ENCODE measurements at regions not wholly inside any gene's neighbourhood (a gene's known extent, or its start where the extent isn't known, plus 50 kb on each side); places are given as distances from the start of the nearest gene placed in this dataset.

DNA sequence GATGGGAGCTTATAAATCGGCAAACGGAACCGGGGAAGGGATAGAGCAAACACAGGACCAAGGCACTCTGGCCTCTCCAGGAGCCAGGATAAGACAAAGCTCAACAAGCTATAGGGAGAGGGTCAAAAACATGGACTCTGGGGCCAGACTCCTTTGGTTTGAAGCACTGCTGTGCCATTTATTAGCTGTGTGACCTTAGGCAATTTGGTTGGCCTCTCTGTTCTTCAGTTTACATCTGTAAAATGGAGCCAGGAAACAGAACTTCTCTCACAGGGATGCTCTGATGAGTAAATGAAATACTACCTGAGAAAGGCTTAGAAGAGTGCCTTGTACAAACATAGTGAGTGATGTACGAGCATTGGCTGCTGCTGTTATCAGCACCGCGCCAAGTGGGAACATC, 213.3 kb upstream of the PWP1 start:
- no peak for DNase-seq (ENCODE audit: low read depth)

GRCh38 chr12:107474099-107474498, 211.5 kb upstream of the PWP1 start:
- DNase-seq (ENCODE audit: low read depth) = no peak

DNA sequence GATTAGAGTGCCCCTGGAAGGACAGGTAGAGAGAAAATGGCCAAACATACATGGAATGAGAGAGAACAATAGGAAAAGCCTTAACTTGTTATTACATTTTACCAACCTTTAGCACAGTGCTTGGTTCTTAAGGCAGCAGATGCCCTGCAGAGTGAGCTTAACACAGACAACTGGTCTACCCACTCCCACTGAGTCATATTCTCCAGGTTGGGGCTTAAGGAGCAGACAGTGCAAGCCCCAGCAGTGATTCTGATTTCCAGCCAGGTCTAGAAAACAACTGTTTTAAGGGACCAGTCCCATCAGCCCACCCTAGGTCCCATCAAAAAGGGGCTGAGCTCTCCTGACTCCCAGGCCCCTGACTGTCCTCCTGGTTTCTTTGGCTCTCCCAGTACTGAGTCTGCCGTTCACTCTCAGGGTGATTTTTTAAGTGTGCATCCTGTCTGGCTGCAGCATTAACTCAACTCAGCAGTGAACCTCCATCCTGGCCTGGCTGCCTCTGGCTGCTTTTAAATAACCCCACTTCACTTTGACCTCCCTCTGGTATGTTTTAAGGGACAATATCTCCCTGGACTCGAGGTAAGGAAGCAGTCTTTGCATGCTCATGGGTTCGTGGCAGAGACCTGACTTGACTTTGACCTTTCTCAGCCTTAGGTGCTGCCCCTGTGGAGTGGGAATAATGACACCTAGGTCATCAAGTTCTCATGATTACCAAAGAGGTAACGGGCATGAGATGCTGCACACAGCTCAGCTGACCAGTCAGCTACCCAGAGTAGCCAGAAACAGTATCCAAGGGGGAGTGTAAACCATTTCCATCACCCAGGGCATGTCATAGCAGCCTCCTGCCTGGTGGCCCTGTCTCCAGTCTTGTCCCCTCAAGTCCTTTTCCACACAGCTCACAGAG, 210.7 kb upstream of the PWP1 start:
- no peak for DNase-seq (ENCODE audit: low read depth)

DNA sequence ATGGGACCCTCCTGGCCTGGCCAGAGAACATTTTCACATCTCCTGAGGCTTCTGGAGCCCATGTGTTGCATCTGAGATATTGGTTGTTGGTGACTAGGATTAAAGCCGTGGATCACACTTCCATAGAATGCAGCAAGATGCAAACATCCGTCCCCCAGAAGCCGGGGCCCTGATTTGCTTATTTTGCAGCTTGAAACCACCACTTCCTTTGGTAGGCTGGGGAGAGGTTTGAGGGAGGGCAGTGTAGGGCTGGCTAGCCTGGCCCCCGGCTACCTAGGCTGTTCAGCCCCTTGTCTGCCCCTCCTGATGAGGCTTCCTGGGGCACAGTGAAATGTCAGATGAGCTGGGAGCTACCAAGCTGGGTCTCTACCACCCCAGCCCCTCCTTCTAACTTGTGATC, 209.7 kb upstream of the PWP1 start:
- DNase-seq (ENCODE audit: low read depth) = no peak

- DNase-seq (ENCODE audit: low read depth) = no peak
Measured at GRCh38 chr12:107477018-107477417, 208.6 kb upstream of the PWP1 start.

GRCh38 chr12:107477947-107478610, 207.5 kb upstream of the PWP1 start:
- no peak for DNase-seq (ENCODE audit: low read depth)

- DNase-seq (ENCODE audit: low read depth) = no peak
Measured at GRCh38 chr12:107478881-107479280, 206.7 kb upstream of the PWP1 start.

- no peak for DNase-seq (ENCODE audit: low read depth)
Measured at GRCh38 chr12:107480836-107481608, 204.6 kb upstream of the PWP1 start.

DNA sequence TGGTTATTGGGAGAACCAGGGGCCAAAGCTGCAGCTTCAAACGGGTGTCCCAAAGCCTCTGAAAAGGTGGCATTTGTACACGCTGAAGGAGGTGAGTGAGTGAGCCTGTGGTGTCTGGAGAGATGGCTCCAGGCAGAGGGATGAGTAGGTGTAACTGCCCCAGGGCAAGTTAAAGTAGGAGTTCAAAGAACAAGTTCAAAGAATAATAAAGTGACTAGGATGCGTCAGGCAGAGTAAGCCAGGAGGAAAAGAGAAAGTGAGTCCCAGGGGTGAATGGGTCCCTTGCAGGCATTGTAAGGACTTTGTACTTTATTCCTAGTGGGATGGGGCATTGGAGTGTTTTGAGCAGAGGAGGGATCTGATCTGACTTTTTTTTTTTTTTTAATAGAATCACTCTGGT, 201.4 kb upstream of the PWP1 start:
- no peak for DNase-seq (ENCODE audit: low read depth)

DNA sequence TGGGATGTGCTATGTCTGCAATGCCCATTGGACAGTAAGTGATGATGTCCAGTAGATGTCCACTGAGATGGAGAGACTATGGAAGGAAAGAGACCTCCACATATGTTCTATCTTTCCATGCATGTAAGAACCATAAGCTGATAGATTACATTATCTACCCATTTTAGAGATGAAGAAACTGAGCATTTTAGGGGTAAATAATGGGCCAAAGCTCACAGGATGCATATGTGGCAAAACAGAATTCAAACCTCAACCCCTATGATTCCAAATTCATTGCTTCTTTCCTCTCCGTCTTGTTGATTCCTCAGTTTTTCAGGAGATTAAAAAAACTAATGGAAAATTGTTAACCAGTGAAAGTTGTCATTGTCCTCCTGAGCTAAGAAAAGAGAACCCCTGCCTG, 200.7 kb upstream of the PWP1 start:
- no peak for DNase-seq (ENCODE audit: low read depth)

- no peak for DNase-seq (ENCODE audit: low read depth)
Measured at GRCh38 chr12:107485731-107486130, 199.9 kb upstream of the PWP1 start.

GRCh38 chr12:107486140-107486892, 199.3 kb upstream of the PWP1 start:
- DNase-seq (ENCODE audit: low read depth) = no peak

DNA sequence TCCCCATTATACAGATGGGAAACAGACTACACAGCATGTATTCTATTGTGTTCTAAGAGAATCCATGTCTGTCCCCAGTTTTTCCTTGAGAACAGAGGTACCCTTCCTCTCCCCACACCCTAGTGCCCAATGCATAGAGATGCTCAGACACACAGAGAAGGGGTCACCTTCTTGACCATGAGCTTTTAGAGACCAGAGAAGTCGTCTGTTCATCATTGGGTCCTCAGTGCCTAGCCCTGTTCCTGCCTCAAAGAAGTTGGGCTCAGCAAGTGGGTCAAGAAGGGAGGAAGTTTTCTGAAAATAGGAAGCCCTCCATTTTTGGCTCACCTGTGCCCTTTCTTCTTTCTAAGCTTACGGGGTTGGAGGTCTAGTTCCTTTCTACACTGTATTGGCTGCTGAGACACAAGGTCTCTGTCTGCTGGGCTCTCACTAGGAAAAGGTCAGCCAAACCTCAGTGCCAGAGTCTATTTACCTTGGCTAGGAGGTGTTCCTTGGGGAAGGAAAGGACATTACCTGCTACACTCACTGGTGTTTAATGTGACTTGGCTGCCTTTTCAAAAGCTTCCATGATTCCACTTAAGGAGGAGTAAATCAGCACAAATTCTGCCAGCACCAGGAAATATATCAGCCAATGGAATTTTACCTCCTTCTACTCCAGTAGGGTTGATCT, 198.5 kb upstream of the PWP1 start:
- DNase-seq (ENCODE audit: low read depth) = no peak

GRCh38 chr12:107488666-107489065, 196.9 kb upstream of the PWP1 start:
- DNase-seq (ENCODE audit: low read depth) = no peak

DNA sequence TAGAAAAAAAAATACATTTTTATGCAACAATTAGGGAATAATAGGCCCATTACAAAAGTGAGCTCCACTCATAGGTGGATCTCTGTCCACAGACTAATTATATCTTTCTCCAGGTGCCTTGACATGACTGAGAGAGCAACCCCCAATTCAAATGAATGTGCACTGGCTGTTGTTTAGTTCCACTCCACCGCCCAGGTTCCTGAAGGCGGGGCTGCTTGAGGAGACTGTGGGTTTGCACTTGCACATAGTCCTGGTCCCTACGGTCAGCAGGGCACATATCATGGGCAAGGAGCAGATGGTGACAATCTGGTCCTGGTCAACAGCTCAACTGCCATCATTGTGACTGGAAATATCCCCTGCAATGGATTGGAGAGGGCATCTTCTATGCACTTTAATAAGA, 195.6 kb upstream of the PWP1 start:
- no peak for DNase-seq (ENCODE audit: low read depth)

- DNase-seq (ENCODE audit: low read depth) = no peak
Measured at GRCh38 chr12:107491856-107492255, 193.7 kb upstream of the PWP1 start.

DNA sequence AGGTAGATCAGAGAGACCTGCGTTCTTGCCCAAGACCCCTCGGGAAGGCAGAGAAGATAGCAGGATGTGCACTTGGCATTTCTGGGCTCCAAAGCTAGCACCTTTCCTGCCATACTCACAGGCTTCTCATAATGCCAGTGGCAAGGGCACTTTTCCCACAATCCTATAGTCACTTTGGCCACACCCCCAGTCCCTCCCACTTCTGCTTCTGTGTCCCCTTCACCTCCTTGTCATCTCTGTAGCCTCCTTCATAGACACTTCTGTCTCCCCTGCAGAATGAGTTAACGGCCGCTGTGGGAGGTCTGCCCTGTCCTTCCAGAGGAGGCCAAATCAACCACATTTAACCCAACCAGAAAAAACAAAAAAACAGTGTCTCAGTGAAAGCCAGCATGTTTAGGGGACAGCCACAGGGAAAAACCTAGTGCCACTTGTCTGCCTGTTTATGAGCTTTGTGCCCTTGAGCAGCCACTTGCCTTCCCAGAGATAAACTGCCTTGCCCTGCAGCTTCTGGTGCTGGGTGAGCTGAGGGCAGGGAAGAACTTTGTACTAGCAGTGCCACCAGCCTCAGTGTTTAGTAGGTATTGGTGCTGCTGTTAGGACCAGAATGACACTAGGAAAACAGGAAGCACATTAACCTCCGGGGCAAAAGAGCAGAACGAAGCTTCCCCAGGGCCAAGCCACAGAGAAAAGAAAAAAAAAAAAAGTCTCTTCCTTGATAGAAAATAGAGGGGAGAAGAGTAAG, 193.0 kb upstream of the PWP1 start:
- no peak for DNase-seq (ENCODE audit: low read depth)

DNA sequence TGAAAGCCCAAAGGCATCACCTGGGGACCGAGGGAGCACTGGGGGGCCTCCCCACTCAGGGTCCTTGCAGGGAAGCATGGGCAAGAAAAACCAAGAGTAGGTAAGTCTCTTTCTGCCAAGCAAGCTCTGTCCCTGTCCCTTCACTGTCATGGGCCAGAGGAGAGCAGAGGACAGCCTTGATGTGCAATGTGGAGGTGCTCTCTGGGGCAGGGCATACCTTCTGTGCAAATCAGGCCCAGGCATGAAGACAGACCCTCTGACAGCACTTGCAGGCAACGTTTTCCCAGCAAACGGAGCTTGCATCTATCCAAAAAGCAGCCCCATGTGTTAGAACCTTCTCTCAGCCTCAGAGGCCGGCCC, 192.5 kb upstream of the PWP1 start:
- DNase-seq (ENCODE audit: low read depth) = no peak

DNA sequence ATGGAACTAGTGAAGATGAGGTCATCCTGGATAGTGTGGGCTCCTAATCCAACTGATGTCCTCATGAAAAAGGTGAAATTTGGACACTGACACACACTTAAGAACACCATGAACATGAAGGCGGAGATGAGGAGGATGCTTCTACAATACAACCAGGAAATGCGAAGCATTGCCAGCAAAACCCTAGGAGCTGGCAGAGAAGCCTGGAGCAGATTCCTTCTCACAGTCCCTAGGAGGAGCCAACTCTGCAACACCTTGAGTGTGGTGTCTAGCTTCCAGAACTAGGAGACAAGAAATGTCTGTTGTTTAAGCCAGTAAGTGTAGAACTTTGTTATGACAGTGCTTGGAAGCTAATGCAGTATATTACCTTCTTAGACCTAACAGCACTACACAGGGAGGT, 191.9 kb upstream of the PWP1 start:
- no peak for DNase-seq (ENCODE audit: low read depth)

DNA sequence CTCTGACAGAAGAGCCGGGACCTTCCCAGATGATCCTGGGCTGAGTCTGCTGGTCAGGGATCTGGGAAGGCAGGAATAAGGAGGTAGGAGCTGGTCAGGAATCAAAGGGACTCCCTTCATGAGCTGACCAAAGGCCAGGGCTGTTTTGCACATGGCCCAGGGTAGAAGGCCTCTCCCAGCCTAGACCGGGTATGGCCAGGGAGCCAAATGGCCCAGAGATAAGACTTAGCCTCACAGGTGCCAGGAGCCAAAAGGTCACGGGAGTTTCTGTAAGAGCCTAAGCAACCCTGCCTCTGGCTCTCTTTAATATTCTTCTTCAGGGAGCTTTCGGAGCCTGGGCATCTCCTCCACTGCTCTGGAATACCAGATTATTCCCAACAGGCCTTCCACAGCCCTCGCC, 191.3 kb upstream of the PWP1 start:
- DNase-seq (ENCODE audit: low read depth) = no peak

- DNase-seq (ENCODE audit: low read depth) = no peak
Measured at GRCh38 chr12:107495604-107496003, 190.0 kb upstream of the PWP1 start.
